ENCODE measurements at regions not wholly inside any gene's neighbourhood (a gene's known extent, or its start where the extent isn't known, plus 50 kb on each side); places are given as distances from the start of the nearest gene placed in this dataset.
"Not testable (repeated sequence)": the region's sequence is repeated elsewhere in the genome, so short reads cannot be mapped to it uniquely, and the experiment has no call there.

- TF ChIP-seq CTCF (IDR thresholded peaks at IDR 0.05 in 2 of 3, conservative IDR thresholded peaks at IDR 0.05 in 1 of 3; ENCODE audit: insufficient read depth in 2 of 3, low read depth in 1 of 3, low read length in 3 of 3); MAFK (IDR thresholded peaks at IDR 0.05; ENCODE audit: low read length); HBP1 (CRISPR knock-in tag; IDR thresholded peaks at IDR 0.05); REST (IDR thresholded peaks at IDR 0.05; ENCODE audit: borderline replicate concordance); REST (CRISPR knock-in tag; IDR thresholded peaks at IDR 0.05; ENCODE audit: low read depth); PRMT5 (CRISPR knock-in tag; IDR thresholded peaks at IDR 0.05); SMAD3 (CRISPR knock-in tag; conservative IDR thresholded peaks at IDR 0.05); ZNF274 (IDR thresholded peaks at IDR 0.05; ENCODE audit: borderline replicate concordance, low read depth, low read length); EP300 (IDR thresholded peaks at IDR 0.05; ENCODE audit: low read length); ZBTB17 (CRISPR knock-in tag; IDR thresholded peaks at IDR 0.05); FOXA1 (IDR thresholded peaks at IDR 0.05; ENCODE audit: borderline replicate concordance); IRF2 (CRISPR knock-in tag; IDR thresholded peaks at IDR 0.05); POLR2A (conservative IDR thresholded peaks at IDR 0.05): not testable (repeated sequence)
Observed at GRCh38 chr22:11352287-11352686, 4175.7 kb upstream of the OR11H1 start.
